Rectal smooth muscle tissue (tissue), 1 donor: ENCODE measurements at regions not wholly inside any gene's neighbourhood (a gene's known extent, or its start where the extent isn't known, plus 50 kb on each side); places are given as distances from the start of the nearest gene placed in this dataset.

Source experiments
- H3K27ac ChIP-seq: one replicate; pipeline ENCODE4 v1.7.0; 2013; ENCODE audit warnings: low read depth, low read length, inconsistent platforms
- H3K27me3 ChIP-seq: one replicate; pipeline ENCODE4 v1.7.0; 2013; ENCODE audit warnings: low read length; ENCODE audit not compliant: control insufficient read depth, insufficient read depth
- H3K36me3 ChIP-seq: one replicate; pipeline ENCODE4 v1.7.0; 2013; ENCODE audit warnings: low read length; ENCODE audit not compliant: control insufficient read depth, insufficient read depth
- H3K4me1 ChIP-seq: one replicate; pipeline ENCODE4 v1.7.0; 2013; ENCODE audit warnings: low read length; ENCODE audit not compliant: control insufficient read depth, insufficient read depth
- H3K4me3 ChIP-seq: one replicate; pipeline ENCODE4 v1.7.0; 2013; ENCODE audit warnings: low read length
- H3K9ac ChIP-seq: one replicate; pipeline ENCODE4 v1.7.0; 2013; ENCODE audit warnings: low read length

GRCh38 chr9:86783884-86784283 is 163.4 kb downstream of the GAS1 start:
- H3K9ac ChIP-seq, result no peak overlapping the region
- peaks cover 2% of the 10 kb centered on the region for H3K4me1 ChIP-seq
- H3K27ac ChIP-seq, result no peak overlapping the region
- no peaks in the 10 kb centered on the region for H3K36me3 ChIP-seq
- H3K4me3 ChIP-seq, result no peak overlapping the region
- no peaks in the 10 kb centered on the region for H3K27me3 ChIP-seq

GRCh38 chr9:86782831-86783230 is 164.5 kb downstream of the GAS1 start:
- Histone ChIP-seq H3K27ac (no peak overlapping the region), H3K4me1 (peaks cover 2% of the 10 kb centered on the region), H3K4me3 (no peak overlapping the region), H3K36me3 (no peaks in the 10 kb centered on the region), H3K27me3 (no peaks in the 10 kb centered on the region), H3K9ac (no peak overlapping the region)

GRCh38 chr9:86778761-86779160 is 168.5 kb downstream of the GAS1 start:
- no peak overlapping the region for H3K9ac ChIP-seq
- H3K36me3 ChIP-seq, result no peaks in the 10 kb centered on the region
- H3K4me1 ChIP-seq, result no peaks in the 10 kb centered on the region
- H3K27me3 ChIP-seq, result no peaks in the 10 kb centered on the region
- no peak overlapping the region for H3K27ac ChIP-seq
- H3K4me3 ChIP-seq, result no peak overlapping the region

- H3K4me1 ChIP-seq, result no peaks in the 10 kb centered on the region
- H3K27me3 ChIP-seq, result no peaks in the 10 kb centered on the region
- no peak overlapping the region for H3K27ac ChIP-seq
- H3K4me3 ChIP-seq, result no peak overlapping the region
- no peak overlapping the region for H3K9ac ChIP-seq
- H3K36me3 ChIP-seq, result no peaks in the 10 kb centered on the region
Observed at GRCh38 chr9:86775718-86776117, 171.6 kb downstream of the GAS1 start.

GRCh38 chr9:86774116-86774515 is 173.2 kb downstream of the GAS1 start:
- Histone ChIP-seq H3K27me3 (no peaks in the 10 kb centered on the region), H3K9ac (no peak overlapping the region), H3K36me3 (no peaks in the 10 kb centered on the region), H3K27ac (no peak overlapping the region), H3K4me1 (no peaks in the 10 kb centered on the region), H3K4me3 (no peak overlapping the region)

GRCh38 chr9:86773422-86773945 is 173.8 kb downstream of the GAS1 start:
- Histone ChIP-seq H3K27me3 (no peaks in the 10 kb centered on the region), H3K9ac (no peak overlapping the region), H3K4me1 (no peaks in the 10 kb centered on the region), H3K4me3 (no peak overlapping the region), H3K36me3 (no peaks in the 10 kb centered on the region), H3K27ac (no peak overlapping the region)

GRCh38 chr9:86772635-86772993 is 174.7 kb downstream of the GAS1 start:
- no peak overlapping the region for H3K4me3 ChIP-seq
- H3K36me3 ChIP-seq, result no peaks in the 10 kb centered on the region
- no peak overlapping the region for H3K9ac ChIP-seq
- H3K27ac ChIP-seq, result no peak overlapping the region
- H3K4me1 ChIP-seq, result no peaks in the 10 kb centered on the region
- H3K27me3 ChIP-seq, result no peaks in the 10 kb centered on the region

GRCh38 chr9:86771941-86772634 is 175.2 kb downstream of the GAS1 start:
- Histone ChIP-seq H3K27ac (no peak overlapping the region), H3K9ac (no peak overlapping the region), H3K36me3 (no peaks in the 10 kb centered on the region)

GRCh38 chr9:86771420-86771819 is 175.9 kb downstream of the GAS1 start:
- H3K27me3 ChIP-seq, result no peaks in the 10 kb centered on the region
- no peak overlapping the region for H3K4me3 ChIP-seq
- H3K9ac ChIP-seq, result no peak overlapping the region
- no peak overlapping the region for H3K27ac ChIP-seq
- H3K4me1 ChIP-seq, result no peaks in the 10 kb centered on the region
- H3K36me3 ChIP-seq, result no peaks in the 10 kb centered on the region

More at GRCh38 chr9:86771941-86772634, 175.2 kb downstream of the GAS1 start:
- H3K27me3 ChIP-seq, result no peaks in the 10 kb centered on the region
- H3K4me1 ChIP-seq, result no peaks in the 10 kb centered on the region
- no peak overlapping the region for H3K4me3 ChIP-seq

GRCh38 chr9:86768709-86769108 is 178.6 kb downstream of the GAS1 start:
- Histone ChIP-seq H3K27me3 (no peaks in the 10 kb centered on the region), H3K36me3 (no peaks in the 10 kb centered on the region), H3K4me1 (no peaks in the 10 kb centered on the region), H3K9ac (no peak overlapping the region), H3K4me3 (no peak overlapping the region), H3K27ac (no peak overlapping the region)

- no peaks in the 10 kb centered on the region for H3K4me1 ChIP-seq
- no peak overlapping the region for H3K9ac ChIP-seq
- H3K4me3 ChIP-seq, result no peak overlapping the region
- no peaks in the 10 kb centered on the region for H3K27me3 ChIP-seq
- no peak overlapping the region for H3K27ac ChIP-seq
- H3K36me3 ChIP-seq, result no peaks in the 10 kb centered on the region
Observed at GRCh38 chr9:86768020-86768419, 179.3 kb downstream of the GAS1 start.

- no peaks in the 10 kb centered on the region for H3K36me3 ChIP-seq
- no peaks in the 10 kb centered on the region for H3K4me1 ChIP-seq
- no peak overlapping the region for H3K9ac ChIP-seq
- no peak overlapping the region for H3K27ac ChIP-seq
- H3K4me3 ChIP-seq, result no peak overlapping the region
- H3K27me3 ChIP-seq, result no peaks in the 10 kb centered on the region
Observed at GRCh38 chr9:86767373-86767772, 179.9 kb downstream of the GAS1 start.

- Histone ChIP-seq H3K27me3 (no peaks in the 10 kb centered on the region), H3K4me1 (no peaks in the 10 kb centered on the region), H3K36me3 (no peaks in the 10 kb centered on the region), H3K27ac (no peak overlapping the region), H3K4me3 (no peak overlapping the region), H3K9ac (no peak overlapping the region)
Observed at GRCh38 chr9:86766912-86767311, 180.4 kb downstream of the GAS1 start.
